ENCODE measurements at regions not wholly inside any gene's neighbourhood (a gene's known extent, or its start where the extent isn't known, plus 50 kb on each side); places are given as distances from the start of the nearest gene placed in this dataset.
A peak's percentile ranks its signal among the peaks of the same experiment; 100 is the strongest.
"Not testable (repeated sequence)": the region's sequence is repeated elsewhere in the genome, so short reads cannot be mapped to it uniquely, and the experiment has no call there.

- TF ChIP-seq NANOG (IDR thresholded peaks at IDR 0.05; ENCODE audit: borderline replicate concordance) (no peak), ZNF331 (CRISPR knock-in tag; IDR thresholded peaks at IDR 0.05; ENCODE audit: low read depth) (no peak), EZH2phosphoT487 (IDR thresholded peaks at IDR 0.05; ENCODE audit: unreplicated experiment) (no peak), EZH2 (IDR thresholded peaks at IDR 0.05; ENCODE audit: low read depth, unreplicated experiment) (no peak)
- TF ChIP-seq, protein P1, sequence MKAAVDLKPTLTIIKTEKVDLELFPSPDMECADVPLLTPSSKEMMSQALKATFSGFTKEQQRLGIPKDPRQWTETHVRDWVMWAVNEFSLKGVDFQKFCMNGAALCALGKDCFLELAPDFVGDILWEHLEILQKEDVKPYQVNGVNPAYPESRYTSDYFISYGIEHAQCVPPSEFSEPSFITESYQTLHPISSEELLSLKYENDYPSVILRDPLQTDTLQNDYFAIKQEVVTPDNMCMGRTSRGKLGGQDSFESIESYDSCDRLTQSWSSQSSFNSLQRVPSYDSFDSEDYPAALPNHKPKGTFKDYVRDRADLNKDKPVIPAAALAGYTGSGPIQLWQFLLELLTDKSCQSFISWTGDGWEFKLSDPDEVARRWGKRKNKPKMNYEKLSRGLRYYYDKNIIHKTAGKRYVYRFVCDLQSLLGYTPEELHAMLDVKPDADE (IDR thresholded peaks at IDR 0.05): no peak
These were observed 1109.2 kb downstream of the TMEM121 start (continued) for GRCh38 chr14:106635569-106635968.

GRCh38 chr14:106638786-106639452 is 1112.5 kb downstream of the TMEM121 start:
- peaks cover 93% of the 10 kb centered on the region for H3K9me3 Mint-ChIP-seq
- not testable (repeated sequence) for H3K79me2 ChIP-seq (replicated peaks; ENCODE audit: insufficient read depth); ATAC-seq

GRCh38 chr14:106642090-106642489 is 1115.7 kb downstream of the TMEM121 start:
- no peak overlapping the region for H3K4me3 ChIP-seq
- H3F3A ChIP-seq (replicated peaks; ENCODE audit: low read depth): no peaks in the 10 kb centered on the region
- Mint-ChIP-seq H3K27me3 (ENCODE audit: insufficient read depth, low read depth, poor library complexity) (no peaks in the 10 kb centered on the region), H3K4me1 (no peaks in the 10 kb centered on the region), H3K27ac (no peak overlapping the region), H3K36me3 (ENCODE audit: low read depth) (peaks cover 35% of the 10 kb centered on the region), H3K4me3 (no peak overlapping the region), H3K9me3 (peaks cover 92% of the 10 kb centered on the region)
- no peaks in the 10 kb centered on the region for H3K27me3 ChIP-seq (ENCODE audit: insufficient read depth)
- no peak overlapping the region for H3K4me2 ChIP-seq
- no peak for ATAC-seq
- no peak overlapping the region for H2AFZ ChIP-seq
- TF ChIP-seq, protein P2, sequence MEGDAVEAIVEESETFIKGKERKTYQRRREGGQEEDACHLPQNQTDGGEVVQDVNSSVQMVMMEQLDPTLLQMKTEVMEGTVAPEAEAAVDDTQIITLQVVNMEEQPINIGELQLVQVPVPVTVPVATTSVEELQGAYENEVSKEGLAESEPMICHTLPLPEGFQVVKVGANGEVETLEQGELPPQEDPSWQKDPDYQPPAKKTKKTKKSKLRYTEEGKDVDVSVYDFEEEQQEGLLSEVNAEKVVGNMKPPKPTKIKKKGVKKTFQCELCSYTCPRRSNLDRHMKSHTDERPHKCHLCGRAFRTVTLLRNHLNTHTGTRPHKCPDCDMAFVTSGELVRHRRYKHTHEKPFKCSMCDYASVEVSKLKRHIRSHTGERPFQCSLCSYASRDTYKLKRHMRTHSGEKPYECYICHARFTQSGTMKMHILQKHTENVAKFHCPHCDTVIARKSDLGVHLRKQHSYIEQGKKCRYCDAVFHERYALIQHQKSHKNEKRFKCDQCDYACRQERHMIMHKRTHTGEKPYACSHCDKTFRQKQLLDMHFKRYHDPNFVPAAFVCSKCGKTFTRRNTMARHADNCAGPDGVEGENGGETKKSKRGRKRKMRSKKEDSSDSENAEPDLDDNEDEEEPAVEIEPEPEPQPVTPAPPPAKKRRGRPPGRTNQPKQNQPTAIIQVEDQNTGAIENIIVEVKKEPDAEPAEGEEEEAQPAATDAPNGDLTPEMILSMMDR (conservative IDR thresholded peaks at IDR 0.05; ENCODE audit: low read depth in 2 of 2): no peak
- TF ChIP-seq CREB1 (CRISPR knock-in tag; IDR thresholded peaks at IDR 0.05; ENCODE audit: low read depth) (no peak), ZNF331 (CRISPR knock-in tag; IDR thresholded peaks at IDR 0.05; ENCODE audit: low read depth) (no peak), STAT1 (IDR thresholded peaks at IDR 0.05; ENCODE audit: unreplicated experiment) (no peak)
- H3K36me3 ChIP-seq (ENCODE audit: insufficient read depth): no peaks in the 10 kb centered on the region
- H4K20me1 ChIP-seq (replicated peaks; ENCODE audit: insufficient read depth): no peaks in the 10 kb centered on the region
- H3K27ac ChIP-seq (ENCODE audit: low read depth): no peak overlapping the region
- H3K9me2 ChIP-seq (ENCODE audit: insufficient read depth): no peaks in the 10 kb centered on the region
- DNase-seq (ENCODE audit: low spot score): no peak
- no peaks in the 10 kb centered on the region for H3K79me2 ChIP-seq (replicated peaks; ENCODE audit: insufficient read depth)
- no peaks in the 10 kb centered on the region for H3K4me1 ChIP-seq (ENCODE audit: insufficient read depth)

More at GRCh38 chr14:106638786-106639452, 1112.5 kb downstream of the TMEM121 start:
- H3K27me3 Mint-ChIP-seq (ENCODE audit: insufficient read depth, low read depth, poor library complexity); H3K4me3 Mint-ChIP-seq; H3K27me3 ChIP-seq (ENCODE audit: insufficient read depth); H3K27ac ChIP-seq (ENCODE audit: low read depth); H2AFZ ChIP-seq; H3K4me1 Mint-ChIP-seq; H3K9me2 ChIP-seq (ENCODE audit: insufficient read depth); H4K20me1 ChIP-seq (replicated peaks; ENCODE audit: insufficient read depth); H3K4me2 ChIP-seq; H3K4me3 ChIP-seq; H3F3A ChIP-seq (replicated peaks; ENCODE audit: low read depth); H3K27ac Mint-ChIP-seq; H3K4me1 ChIP-seq (ENCODE audit: insufficient read depth); H3K36me3 ChIP-seq (ENCODE audit: insufficient read depth): not testable (repeated sequence)
- H3K36me3 Mint-ChIP-seq (ENCODE audit: low read depth): peaks cover 45% of the 10 kb centered on the region
- DNase-seq (ENCODE audit: low spot score): peak; percentile 0

GRCh38 chr14:106642971-106643370 is 1116.6 kb downstream of the TMEM121 start:
- H3K4me1 ChIP-seq (ENCODE audit: insufficient read depth); H3K36me3 ChIP-seq (ENCODE audit: insufficient read depth); H3K4me1 Mint-ChIP-seq; H4K20me1 ChIP-seq (replicated peaks; ENCODE audit: insufficient read depth); H3K27me3 ChIP-seq (ENCODE audit: insufficient read depth); H3K4me3 Mint-ChIP-seq; H3K27ac Mint-ChIP-seq; H3K79me2 ChIP-seq (replicated peaks; ENCODE audit: insufficient read depth); ATAC-seq; H3K4me2 ChIP-seq; DNase-seq (ENCODE audit: low spot score); H3K4me3 ChIP-seq; H2AFZ ChIP-seq; H3K27ac ChIP-seq (ENCODE audit: low read depth); H3F3A ChIP-seq (replicated peaks; ENCODE audit: low read depth); H3K27me3 Mint-ChIP-seq (ENCODE audit: insufficient read depth, low read depth, poor library complexity); H3K9me2 ChIP-seq (ENCODE audit: insufficient read depth): not testable (repeated sequence)
- Mint-ChIP-seq H3K9me3 (peaks cover 92% of the 10 kb centered on the region), H3K36me3 (ENCODE audit: low read depth) (peaks cover 38% of the 10 kb centered on the region)

- H3K27me3 Mint-ChIP-seq (ENCODE audit: insufficient read depth, low read depth, poor library complexity); H3K36me3 ChIP-seq (ENCODE audit: insufficient read depth); H3K27ac Mint-ChIP-seq; H3K4me1 Mint-ChIP-seq; H3K79me2 ChIP-seq (replicated peaks; ENCODE audit: insufficient read depth); H3K27me3 ChIP-seq (ENCODE audit: insufficient read depth); ATAC-seq; H2AFZ ChIP-seq; H3K27ac ChIP-seq (ENCODE audit: low read depth); H3K4me3 Mint-ChIP-seq; H3F3A ChIP-seq (replicated peaks; ENCODE audit: low read depth); H3K9me2 ChIP-seq (ENCODE audit: insufficient read depth); H4K20me1 ChIP-seq (replicated peaks; ENCODE audit: insufficient read depth); DNase-seq (ENCODE audit: low spot score); H3K4me3 ChIP-seq; H3K4me1 ChIP-seq (ENCODE audit: insufficient read depth); H3K4me2 ChIP-seq: not testable (repeated sequence)
- H3K36me3 Mint-ChIP-seq (ENCODE audit: low read depth): peaks cover 49% of the 10 kb centered on the region
- peaks cover 92% of the 10 kb centered on the region for H3K9me3 Mint-ChIP-seq
These were observed 1122.5 kb downstream of the TMEM121 start for GRCh38 chr14:106648874-106649273.
